ENCODE measurements at regions not wholly inside any gene's neighbourhood (a gene's known extent, or its start where the extent isn't known, plus 50 kb on each side); places are given as distances from the start of the nearest gene placed in this dataset.

DNA sequence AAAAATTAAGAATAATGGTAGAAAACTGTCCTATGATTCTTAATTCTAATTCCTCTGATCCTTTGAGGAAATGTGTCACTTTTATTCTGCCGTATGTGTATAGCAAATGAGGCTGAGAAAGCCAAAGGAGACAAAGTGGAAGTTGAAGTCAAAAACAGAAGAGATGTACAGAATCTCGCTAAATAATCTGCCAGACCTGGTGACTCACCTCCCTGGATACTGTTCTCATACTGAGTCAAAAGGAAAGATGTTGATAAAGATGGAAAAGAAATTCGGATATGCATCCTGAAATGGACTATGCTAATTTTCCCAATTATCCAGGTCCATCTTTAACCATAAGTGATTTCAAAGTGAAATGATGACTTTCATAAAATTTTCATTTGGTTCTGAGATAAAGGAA, 92.5 kb downstream of the DUSP6 start:
- intact Hi-C loops (cut with DNase I): no loop called here
- DNase-seq (ENCODE audit: missing footprints): no peak
- ATAC-seq: no peak

DNA sequence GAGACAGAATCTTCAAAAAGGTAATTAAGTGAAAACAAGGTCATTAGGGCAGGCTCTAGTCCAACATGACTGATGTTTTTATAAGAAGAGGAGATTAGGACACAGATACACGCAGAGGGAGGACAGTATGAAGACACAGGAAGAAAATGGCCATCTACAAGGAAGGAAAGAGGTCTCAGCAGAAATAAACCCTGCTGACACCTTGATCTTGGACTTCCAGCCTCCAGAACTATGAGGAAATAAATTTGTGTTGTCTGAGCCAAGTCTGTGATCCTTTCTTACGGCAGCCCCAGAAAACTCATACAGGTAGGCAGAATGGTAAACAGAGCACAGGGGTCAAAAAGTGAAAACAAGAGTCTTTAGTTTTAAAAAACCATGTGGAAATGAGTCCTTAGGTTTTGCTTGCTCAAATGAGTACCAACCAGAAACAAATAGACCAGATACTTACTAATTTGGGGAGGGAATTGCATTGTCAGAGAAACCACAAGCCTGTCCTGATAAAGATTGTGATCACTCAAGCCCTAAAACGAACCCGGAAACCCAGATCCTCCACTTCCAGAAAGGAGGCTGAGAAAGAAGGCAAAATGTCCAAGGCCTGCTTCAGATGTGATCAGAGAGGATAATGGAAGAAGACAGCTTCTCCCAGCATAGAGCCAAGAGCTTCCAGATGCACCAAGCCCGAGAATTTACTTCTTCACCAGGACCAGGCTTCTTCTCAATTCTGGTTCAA, 93.9 kb downstream of the DUSP6 start:
- intact Hi-C loops (cut with DNase I): no loop called here
- DNase-seq (ENCODE audit: missing footprints) (no peak), ATAC-seq (no peak)

- DNase-seq (ENCODE audit: missing footprints) (no peak), ATAC-seq (no peak)
- intact Hi-C loops (cut with DNase I): no loop called here
Observed at GRCh38 chr12:89257340-89257739, 95.0 kb downstream of the DUSP6 start.

DNA sequence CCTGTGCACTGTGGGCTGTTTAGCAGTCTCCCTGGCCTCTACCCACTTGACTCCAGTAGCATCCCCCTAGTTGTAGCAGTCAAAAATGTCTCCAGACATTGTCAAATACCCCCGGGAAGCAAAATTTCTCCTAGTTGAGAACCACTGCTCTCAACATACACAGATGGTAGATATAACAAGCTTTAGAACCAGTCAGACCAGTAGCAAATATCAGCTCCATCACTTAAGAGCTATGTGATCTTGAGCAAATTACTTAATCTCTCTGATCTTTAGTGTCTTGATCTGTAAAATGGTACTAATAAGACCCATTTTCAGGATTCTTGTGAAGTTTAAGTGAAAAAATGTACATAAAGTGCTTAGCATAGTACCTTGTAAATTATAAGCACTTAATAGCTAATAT, 96.2 kb downstream of the DUSP6 start:
- intact Hi-C loops (cut with DNase I): no loop called here
- DNase-seq (ENCODE audit: missing footprints) (no peak), ATAC-seq (no peak)

DNA sequence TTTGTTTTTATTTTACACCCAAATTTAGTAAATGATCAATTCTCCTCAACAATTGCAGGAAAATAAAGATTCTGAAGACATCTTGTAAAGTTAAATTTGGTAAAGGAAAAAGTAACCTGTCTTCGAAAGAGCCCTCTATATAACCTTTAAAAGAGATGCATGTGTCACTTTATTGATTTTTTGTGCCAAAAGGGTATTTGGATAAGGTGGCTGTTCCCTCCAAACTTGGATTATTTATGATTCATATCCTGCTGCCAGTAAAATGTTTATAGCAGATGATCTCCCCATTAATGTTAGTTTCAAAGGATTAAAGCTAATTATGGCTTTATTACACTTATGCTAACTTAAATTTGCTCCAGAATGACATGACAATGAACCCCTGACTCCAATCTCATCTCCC, 98.8 kb downstream of the DUSP6 start:
- no peak for DNase-seq (ENCODE audit: missing footprints)
- intact Hi-C loops (cut with DNase I): no loop called here

DNA sequence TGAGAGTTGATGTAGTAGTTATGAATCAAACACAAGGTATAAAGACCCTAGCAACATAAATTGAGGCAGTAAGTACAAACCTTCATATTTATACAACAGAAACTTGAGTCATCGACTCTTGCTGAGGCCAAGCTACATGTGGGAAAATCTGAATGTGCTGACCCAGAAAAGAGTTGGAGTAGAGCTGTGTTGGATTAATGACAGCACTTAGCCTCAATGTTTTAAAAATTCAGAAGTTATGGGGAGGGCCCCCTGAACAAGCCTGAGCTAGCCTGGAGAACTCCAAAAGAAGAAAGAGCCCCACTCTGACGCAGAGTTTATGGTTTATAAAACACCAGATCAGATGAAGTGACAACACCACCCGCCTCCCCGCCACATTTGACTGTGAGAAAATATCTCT, 100.0 kb downstream of the DUSP6 start:
- ATAC-seq: peak; percentile 39
- intact Hi-C loops (cut with DNase I): no loop called here
- no peak for DNase-seq (ENCODE audit: missing footprints)

More for the DNA sequence above, 98.8 kb downstream of the DUSP6 start:
- no peak for ATAC-seq

DNA sequence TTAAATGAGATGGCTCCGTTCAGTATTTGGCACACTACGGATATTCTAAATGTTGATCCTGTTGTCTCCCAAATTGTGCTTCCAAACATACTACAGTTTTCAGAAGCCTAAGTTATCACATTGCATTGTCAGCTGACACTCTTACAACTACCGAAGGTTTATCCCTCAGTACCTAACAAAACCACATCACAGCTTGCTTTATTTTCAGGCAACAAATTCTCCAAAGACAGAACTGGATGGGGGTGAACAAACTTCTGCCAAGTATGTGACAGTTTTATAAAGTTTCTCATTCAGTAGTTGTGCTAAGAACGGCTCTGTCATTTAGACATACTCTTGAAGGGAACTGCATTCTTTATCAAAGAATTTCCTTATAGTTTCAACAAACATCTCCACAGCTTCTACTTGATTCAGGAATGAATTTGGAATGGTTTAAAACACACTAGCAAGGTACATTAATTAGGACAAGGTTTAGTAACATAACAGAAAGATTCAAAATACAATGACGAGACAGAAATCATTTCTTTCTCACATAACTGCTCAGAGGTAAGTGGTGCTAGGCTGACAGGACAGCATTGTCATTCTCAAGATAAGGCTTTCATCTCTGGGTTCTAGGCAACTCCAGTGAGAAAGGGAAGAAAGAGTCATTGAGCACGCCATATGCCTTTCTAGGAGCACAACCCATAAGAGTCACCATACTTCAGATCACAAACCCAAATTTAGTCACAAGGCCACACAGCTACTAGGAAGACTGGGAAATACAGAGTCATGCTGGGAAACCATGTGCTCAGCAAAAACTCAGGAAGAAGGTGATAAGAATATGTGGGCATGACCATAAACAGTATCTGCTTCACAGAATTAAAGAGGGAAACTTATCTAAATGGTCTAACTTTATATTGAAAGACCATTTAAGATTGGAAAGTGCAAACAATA, 100.7 kb downstream of the DUSP6 start:
- intact Hi-C loops (cut with DNase I): no loop called here
- no peak for DNase-seq (ENCODE audit: missing footprints)
- no peak for ATAC-seq

DNA sequence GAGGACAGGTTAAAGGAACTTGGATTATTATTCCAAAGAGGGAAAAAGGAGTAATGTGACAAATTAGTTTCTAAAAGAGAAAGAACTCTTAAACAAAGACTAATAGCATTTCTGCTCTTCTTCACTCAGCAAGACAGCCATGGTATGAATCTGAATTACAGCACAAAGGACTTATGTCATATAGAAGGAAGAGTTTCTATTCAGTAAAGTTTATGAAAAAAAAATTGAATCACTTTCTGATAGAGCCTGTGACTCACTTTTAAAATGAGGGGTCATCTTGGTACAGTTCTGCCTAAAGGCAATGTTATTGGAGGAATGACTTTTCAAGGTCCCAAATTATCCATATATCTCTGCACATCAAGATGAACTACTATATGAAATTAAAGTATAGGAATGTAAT, 101.7 kb downstream of the DUSP6 start:
- DNase-seq (ENCODE audit: missing footprints) (no peak), ATAC-seq (no peak)
- intact Hi-C loops (cut with DNase I): no loop called here

DNA sequence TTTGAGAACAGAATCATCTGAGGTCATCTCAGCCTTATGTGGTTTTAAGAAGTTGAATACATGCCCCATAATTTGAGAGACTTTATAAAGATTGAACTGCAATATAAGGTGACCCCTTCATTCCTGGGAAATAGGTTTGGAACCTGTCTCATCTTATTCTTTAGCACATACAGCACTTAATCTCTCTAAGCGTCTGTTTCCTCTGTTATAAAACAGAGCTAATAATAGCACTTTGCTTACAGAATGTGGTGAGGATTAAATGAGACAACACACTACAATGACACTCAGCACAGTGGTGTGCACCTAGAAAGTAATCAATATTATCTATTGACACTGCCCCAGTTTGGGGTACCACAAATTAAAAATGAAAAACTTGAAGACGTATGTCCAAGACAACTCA, 102.1 kb downstream of the DUSP6 start:
- intact Hi-C loops (cut with DNase I): no loop called here
- ATAC-seq: peak; percentile 50
- no peak for DNase-seq (ENCODE audit: missing footprints)

GRCh38 chr12:89247967-89248366, 104.3 kb downstream of the DUSP6 start:
- intact Hi-C loops (cut with DNase I): no loop called here
- DNase-seq (ENCODE audit: missing footprints): no peak
- no peak for ATAC-seq

DNA sequence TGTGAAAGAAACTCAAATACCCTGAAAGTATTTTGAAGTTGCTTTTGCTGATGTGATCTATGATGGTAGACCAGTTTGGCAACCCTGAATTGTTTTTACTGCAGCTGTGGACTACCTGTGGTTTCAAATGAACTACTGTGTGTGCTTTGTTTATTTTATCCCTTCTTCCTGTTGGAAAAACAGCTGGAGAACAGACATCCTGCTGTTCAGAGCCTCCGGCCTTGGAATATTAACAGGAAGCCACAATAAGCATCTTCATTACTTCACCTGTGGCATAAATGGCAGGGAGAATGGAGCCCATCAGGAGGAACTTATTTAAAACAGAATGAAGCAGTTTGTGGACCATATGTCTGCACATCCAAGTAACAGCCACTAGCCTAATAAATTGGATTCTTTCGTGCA, 104.8 kb downstream of the DUSP6 start:
- no peak for ATAC-seq
- intact Hi-C loops (cut with DNase I): no loop called here
- no peak for DNase-seq (ENCODE audit: missing footprints)

GRCh38 chr12:89245090-89245489, 107.2 kb downstream of the DUSP6 start:
- peak; percentile 34 for ATAC-seq
- intact Hi-C loops (cut with DNase I): no loop called here
- DNase-seq (ENCODE audit: missing footprints): no peak

GRCh38 chr12:89244536-89244935, 107.8 kb downstream of the DUSP6 start:
- ATAC-seq: peak; percentile 75
- intact Hi-C loops (cut with DNase I): no loop called here
- no peak for DNase-seq (ENCODE audit: missing footprints)

DNA sequence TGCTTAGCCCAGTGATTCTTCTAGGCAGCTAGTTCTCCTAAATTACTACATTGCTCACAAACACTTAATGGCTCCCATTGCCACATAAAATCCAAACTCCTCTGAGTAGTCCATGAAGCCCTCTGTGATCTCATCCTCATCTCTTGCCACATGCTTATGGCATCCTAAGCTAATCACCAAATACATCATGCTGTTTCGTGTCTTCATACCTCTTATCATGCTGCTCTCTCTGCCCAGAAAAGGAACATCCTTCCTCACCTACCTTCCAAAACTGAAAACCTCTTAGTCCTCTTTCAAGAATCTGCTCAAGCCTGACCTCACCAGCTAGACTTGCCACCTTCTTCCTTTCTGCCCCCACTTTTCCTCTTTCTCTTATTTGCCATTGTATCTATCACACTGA, 108.5 kb downstream of the DUSP6 start:
- no peak for DNase-seq (ENCODE audit: missing footprints)
- intact Hi-C loops (cut with DNase I): no loop called here
- no peak for ATAC-seq

DNA sequence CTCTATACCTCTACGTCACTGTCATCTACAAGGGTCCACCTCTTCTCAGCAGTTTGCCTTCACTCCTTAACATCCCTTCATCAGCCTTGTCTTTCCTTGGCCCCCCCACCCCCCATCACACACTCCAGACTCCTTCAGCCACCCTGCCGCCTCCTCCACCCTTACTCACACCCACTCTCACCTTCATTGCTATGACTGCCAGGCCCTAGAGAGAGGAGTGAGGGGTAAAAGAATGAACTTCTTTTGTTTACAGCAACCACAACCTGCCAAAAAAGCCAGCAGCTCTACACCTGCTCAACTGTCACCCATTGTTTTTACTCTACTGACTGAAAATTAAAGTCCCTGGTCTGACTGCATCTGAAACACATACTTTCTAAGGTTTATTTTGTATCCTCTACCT, 112.8 kb downstream of the DUSP6 start:
- intact Hi-C loops (cut with DNase I): loop anchor here (5.0 kb wide), 1 partner anchor 113 kb away; the partner anchor contains the start of gene DUSP6
- no peak for ATAC-seq
- no peak for DNase-seq (ENCODE audit: missing footprints)

DNA sequence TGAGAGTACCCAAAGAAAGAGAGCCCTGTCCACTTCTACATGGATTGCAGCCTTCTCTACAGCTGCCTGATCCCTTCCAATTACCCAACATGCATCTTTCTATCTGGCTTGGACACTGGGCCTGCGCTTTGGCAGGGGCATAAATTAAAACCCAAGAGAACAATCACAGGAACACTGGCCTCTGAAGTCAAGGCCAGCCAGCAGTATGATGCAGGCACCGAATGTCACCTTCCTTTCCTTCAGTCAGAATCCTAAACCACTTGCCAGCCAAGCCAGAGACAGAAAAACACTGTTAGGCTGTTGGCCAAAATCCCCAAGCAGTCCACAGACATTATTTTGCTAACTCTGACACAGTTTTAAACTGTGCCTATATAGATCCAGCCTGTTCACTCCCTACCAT, 113.7 kb downstream of the DUSP6 start:
- ATAC-seq: peak; percentile 94
- intact Hi-C loops (cut with DNase I): loop anchor here (5.0 kb wide), 1 partner anchor 114 kb away; the partner anchor contains the start of gene DUSP6
- peak; percentile 67 for DNase-seq (ENCODE audit: missing footprints)

DNA sequence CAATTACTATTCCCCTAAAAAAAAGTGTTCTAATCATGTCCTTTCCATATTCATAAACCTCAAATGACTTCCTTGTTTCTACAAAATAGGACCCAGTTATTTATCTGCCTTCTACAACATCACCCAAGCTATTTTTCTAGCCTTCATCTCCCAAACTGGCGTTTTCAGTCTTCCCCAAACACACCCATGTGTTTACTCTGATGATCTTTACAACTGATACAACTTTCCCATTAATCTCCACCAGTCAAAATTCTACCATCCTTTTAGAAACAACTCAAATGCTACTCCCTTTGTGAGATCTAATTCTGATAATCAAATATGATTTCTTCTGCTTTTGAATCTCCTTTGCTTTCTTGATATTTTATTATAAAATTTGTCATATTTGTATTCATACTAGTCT, 114.5 kb downstream of the DUSP6 start:
- ATAC-seq (no peak), DNase-seq (ENCODE audit: missing footprints) (no peak)
- intact Hi-C loops (cut with DNase I): loop anchor here (5.0 kb wide), 1 partner anchor 115 kb away; the partner anchor contains the start of gene DUSP6

DNA sequence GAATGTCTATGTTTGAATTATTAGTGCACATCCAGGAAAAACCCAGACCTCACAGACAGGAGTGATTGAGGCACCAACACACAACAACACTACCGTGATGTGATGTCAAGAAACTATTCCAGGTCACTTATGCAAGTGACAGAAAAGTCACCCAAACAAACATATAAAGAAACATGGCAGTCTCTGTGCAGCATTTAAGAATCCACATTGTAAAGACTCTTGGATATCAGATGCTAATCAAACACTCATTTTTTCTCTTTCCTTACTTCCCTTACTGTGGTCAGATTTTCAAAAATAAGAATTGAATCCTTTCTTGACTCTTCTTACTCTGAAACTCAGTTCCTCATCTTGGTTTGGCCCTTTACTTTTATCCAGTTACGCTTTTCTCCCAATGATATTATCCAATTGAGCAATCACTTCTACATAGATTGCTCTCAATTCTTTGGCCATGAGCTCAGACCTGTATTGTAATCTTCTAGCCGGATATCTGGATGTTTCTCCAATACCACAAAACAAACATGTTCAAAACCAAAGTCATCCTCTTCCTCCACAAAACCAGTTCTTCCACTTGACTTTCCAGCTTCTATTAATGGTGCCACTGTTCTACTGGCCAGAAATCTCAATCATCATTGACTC, 115.4 kb downstream of the DUSP6 start:
- intact Hi-C loops (cut with DNase I): loop anchor here (5.0 kb wide), 1 partner anchor 115 kb away; the partner anchor contains the start of gene DUSP6
- no peak for ATAC-seq
- DNase-seq (ENCODE audit: missing footprints): no peak

DNA sequence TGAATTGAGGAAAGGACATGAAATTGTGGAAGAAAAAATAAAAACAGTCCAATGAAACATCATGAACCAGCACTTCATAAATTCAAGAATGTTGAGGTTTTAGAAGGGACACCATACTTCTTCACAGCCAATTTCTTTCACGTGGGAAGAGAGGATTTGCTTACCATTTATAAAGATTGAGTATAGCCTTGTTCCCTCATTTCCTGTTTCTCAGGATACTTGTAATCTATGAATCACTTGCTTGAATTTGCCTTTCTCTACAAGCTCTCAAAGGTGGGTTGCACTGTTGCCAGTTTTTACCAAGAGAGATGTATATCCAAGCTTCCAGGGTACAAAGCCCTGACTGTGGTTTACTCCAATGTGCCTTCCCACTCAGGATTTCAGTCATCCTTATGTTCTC, 116.1 kb downstream of the DUSP6 start:
- intact Hi-C loops (cut with DNase I): loop anchor here (5.0 kb wide), 1 partner anchor 116 kb away; the partner anchor contains the start of gene DUSP6
- no peak for ATAC-seq
- DNase-seq (ENCODE audit: missing footprints): no peak

Data from Right ventricle myocardium inferior (tissue), 1 donor.